GM19455 (cell line): ENCODE measurements at regions not wholly inside any gene's neighbourhood (a gene's known extent, or its start where the extent isn't known, plus 50 kb on each side); places are given as distances from the start of the nearest gene placed in this dataset.
"Not testable (repeated sequence)": the region's sequence is repeated elsewhere in the genome, so short reads cannot be mapped to it uniquely, and the experiment has no call there.

ENCODE experiments used
- ATAC-seq: cut with Tn5 transposase; IDR thresholded peaks from one replicate; pipeline ENCODE4 v1.9.1; 2021; ENCODE audit not compliant: unreplicated experiment

DNA sequence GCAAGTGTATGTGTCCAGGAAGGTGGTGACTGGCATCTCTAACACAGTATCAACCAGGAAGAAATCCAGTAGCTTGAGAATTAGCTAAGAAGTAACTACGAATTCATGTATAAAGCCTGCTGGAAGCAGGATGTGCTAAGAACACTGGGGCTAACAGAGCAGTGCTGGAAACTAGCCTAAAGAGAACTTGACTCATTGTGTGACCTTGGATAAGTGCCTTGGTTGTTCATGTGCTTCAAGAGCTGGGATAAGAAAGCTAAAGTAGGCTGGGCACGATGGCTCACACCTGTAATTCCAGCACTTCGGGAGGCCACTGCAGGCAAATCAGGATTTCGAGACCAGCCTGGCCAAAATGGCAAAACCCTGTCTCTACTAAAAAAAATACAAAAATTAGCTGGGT lies 186.9 kb downstream of the RRAGC start:
- ATAC-seq = no peak

DNA sequence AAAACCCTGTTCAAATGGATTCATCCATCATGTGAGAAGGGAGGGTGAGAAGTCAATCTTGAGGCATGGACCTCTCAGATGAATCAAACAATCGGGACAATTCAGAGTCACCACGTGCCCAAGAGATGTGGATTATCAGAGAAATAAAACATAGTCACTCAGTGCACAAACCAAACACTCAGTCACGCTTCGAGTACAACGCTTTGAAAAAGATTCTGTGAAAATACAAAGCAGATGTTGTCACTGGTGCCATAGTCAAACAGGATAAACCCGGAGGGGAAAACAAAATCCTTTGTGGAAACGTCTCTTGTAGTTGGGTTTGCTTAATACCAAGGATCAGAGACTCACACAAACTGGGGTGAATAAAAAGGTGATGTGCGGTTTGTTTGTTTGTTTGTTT lies 188.4 kb downstream of the RRAGC start:
- ATAC-seq = no peak

DNA sequence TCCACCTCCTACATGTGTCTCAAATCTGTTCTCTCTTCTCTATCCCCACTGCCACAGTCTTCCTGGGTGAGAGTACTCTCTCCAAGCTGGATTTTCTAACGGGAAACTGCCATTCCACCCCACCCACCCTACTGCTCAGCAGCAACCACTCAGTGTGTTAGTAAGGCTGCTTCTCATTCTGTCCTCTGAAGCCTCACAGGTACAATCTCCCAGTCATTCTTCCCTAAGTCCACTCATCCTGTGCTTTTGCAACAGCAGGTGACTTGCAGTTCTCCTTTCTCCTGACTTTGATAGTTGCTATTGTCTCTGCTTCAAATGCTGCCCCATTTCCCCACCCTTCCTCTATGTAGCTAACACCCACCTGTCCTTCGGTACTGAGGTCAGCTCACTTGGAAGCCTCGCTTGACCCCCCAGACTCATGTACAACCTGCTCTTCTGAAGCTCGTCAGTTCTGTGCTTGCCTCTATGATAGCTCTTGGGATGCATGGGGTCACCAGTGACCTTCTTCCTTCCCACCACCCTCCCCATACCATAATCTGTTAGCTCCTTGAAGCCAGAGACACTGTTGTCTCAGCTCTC lies 188.9 kb downstream of the RRAGC start:
- ATAC-seq = no peak

DNA sequence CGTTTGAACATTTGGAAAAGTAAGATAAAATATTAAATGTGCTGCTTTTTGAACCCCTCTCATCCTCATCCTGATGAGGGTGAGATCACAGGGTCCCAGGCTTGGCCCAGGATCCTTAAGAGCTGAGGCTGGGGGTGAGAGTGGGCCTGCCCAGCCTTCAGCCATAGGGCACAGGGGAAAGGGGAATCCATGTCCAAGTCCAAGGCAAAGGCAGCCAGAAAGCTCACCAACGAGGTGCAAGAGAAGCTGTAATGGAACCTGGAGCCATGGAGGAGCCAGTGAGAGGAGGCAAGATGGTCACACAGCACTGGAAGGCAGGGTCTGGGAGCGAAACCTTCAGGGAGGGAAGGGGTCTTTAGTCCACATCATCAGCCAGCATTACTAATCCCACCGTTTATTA lies 191.9 kb downstream of the RRAGC start:
- no peak for ATAC-seq

DNA sequence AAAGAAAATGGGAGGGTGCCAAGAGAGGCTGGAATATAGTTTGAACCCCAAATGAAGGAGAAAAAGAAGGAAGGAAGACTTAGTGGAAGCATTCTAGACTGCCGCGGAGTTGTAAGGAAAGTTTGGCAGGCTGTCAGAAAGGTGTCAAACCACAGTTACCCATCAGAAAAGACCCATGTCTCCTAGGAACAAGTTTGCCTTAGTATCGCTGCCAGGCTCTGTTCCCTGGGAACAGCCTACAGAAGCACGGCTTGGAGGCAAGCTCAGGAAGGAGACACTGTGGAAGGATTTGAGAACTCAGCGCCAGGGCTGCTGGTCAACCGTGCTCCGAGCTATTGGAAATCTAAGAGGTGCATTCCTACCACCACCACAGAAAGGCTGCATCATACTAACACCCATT lies 197.4 kb downstream of the RRAGC start:
- no peak for ATAC-seq

DNA sequence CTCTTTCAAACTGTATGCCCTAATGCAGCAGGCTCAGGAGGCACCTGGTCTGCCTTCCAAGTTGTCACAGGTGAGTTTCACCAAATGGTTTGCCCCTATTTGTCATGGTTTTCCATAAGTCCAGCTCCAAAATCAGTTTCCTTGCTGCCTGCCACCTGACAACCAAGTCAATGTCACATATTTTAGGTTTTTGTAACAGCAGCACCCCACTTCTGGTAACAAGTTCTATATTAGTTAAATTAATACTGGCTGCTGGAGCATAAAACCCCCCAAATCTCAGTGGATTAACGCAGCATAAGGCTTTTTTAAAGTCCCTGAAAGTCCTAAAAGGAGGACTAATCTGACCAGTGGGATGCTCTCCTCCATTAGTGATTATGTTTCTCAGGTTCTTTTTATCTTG lies 200.7 kb downstream of the RRAGC start:
- no peak for ATAC-seq

DNA sequence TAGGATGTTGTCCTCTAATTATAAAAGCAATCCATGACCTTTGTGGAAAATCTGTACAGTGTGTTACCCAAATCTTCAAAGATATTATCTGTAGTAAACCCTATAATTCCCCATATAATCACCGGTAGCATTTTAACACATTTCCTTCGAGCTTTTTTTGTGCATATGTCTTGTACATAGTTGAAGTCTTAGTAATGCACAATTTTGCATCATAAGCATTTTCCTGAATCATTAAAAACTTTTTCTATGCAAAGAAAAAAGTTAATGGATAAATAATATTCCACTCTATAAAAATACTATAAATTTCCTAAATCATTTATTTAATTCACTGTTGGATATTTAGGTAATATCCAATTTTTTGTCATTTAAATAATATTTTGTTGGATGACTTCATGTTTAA lies 201.7 kb downstream of the RRAGC start:
- ATAC-seq = no peak

DNA sequence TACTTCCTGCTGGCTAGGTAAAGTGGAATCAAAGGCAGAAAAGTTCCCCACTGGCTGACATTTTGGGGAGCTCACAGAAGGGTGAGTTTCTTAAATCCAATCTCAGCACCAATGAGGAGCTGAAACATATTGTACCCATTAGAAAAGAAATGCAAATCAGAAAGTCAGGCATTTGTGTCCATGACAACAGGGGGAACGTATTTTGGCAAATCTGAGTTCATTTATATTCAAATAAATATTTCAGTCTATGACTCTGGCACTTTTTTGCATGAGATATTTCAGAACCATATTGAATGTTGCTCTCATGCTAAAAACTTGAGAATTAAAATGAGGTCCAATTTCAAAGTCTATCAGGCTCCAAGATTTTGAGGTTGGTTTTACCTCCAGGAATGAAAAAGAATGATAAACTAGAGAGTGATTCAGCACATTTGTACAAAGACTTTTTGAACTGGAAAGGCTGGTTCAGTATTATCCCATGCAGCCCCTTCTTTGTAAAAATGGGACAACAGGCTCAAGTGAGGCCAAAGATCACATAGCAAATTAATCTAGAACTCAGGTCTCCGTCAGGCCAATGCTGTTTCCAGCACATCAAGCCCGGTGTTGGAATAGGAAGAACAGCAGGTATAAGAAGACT lies 202.2 kb downstream of the RRAGC start:
- ATAC-seq = no peak

DNA sequence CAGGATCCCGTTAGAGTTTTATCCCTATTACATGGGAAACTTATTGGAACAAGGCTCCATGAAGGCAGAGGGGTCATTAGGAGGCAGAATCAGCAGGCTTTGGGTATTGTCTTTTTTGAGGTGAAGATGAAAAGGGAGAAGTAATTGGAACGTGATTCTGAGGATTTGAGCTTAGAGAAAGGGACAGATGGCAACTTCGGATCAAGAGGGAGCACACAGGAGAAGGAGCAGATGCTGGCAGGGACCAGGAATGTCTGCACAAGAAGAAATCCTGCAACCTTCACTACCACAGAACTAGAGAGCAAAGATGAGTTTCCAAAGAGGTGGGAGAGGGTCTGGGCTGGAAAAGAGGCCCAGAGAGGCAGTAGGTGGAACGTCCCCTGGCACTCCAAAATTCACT lies 202.8 kb downstream of the RRAGC start:
- ATAC-seq = no peak

DNA sequence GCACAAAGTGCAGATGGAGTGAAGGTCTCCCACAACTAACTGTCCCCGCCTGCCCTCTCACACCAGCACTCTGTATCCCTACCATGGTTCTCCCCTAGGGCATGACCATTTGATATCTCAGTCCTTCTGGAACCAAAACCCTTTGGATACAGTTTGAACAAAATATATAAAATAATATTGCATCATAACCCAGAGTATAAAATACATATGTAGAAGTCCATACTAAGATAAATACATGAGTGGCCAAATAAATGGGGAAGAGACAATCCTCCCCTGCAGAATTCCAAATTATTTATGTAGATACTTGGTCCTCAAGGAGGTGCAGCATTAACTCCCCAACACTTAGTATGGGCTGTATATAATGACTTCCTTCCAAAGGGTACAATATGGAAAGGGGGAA lies 207.4 kb downstream of the RRAGC start:
- no peak for ATAC-seq

DNA sequence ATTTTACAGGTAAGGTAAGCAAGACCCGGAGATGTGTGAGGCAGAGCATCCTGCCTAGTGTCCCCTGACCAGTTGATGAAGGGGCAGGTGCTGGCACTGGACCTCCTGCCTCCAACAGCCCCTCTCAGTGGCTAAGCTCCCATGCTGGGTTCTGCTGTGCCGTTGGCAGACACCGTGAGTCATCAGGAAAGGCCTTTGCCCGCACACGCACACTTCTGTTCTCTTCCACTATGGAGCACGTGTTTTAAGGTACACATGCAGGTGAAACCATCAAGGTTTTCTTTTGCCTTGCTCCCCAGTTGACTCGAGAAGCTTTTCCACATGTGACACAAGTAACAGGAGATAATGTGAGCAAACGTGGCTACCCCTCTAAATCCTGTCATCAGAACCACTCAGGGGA lies 207.9 kb downstream of the RRAGC start:
- no peak for ATAC-seq

DNA sequence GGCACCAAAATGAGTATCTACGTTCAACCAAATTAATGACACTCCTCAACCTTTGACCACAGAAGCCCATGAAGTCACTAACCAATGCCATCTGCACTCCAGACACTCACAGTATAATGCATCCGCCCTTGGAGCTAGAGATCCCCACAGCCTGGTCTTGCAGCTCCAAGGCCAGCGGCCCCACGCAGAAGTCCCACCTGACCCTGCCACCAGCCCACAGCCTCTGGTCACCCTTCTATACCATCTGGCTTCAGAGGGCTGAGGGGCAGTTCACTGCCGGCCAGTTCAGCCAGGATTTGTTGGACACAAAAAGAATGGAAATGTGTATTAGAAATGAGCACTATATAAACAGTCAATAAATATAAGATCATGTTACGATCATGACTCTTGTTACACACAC lies 211.2 kb downstream of the RRAGC start:
- ATAC-seq = no peak

DNA sequence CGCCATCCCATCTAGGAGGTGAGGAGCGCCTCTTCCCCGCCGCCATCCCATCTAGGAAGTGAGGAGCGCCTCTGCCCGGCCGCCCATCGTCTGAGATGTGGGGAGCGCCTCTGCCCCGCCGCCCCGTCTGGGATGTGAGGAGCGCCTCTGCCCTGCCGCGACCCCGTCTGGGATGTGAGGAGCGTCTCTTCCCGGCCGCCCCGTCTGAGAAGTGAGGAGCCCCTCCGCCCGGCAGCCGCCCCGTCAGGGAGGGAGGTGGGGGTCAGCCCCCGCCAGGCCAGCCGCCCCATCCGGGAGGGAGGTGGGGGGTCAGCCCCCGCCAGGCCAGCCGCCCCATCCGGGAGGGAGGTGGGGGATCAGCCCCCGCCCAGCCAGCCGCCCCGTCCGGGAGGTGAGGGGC lies 212.2 kb downstream of the RRAGC start:
- ATAC-seq = not testable (repeated sequence)

DNA sequence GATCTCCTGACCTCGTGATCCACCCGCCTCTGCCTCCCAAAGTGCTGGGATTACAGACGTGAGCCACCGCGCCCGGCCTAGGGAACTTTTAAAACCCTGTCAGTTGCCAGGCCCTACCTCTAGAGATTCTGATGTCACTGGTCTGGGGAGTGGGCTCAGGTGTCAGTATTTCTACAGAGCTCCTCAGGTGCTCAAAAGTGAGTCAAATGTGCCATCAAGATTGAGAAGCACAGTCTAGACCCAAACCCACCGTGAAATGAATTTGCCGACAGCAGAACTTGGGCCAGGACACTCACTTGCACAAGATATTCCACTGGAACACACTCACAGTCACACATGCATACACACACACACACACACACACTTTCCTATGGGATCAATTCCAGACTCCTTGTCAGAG lies 215.5 kb downstream of the RRAGC start:
- ATAC-seq = no peak

DNA sequence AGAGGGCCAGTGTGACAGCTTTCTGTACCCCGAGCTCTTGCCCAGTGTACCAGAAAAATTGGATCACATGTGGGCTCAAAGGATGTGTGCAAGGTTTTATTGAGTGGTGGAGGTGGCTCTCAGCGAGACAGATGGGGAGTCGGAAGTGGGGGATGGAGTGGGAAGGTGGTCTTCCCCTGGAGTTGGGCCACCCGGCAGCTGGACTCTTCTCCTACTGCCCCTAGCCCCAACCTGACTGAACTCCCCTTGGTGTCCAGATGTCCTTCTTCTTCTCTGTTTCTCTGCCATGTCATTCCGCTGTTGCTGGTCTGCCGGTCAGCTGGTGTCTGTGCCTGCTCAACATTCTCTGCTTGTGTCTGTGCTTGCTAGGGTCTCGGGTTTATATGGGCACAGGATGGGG lies 217.9 kb downstream of the RRAGC start:
- ATAC-seq = no peak

DNA sequence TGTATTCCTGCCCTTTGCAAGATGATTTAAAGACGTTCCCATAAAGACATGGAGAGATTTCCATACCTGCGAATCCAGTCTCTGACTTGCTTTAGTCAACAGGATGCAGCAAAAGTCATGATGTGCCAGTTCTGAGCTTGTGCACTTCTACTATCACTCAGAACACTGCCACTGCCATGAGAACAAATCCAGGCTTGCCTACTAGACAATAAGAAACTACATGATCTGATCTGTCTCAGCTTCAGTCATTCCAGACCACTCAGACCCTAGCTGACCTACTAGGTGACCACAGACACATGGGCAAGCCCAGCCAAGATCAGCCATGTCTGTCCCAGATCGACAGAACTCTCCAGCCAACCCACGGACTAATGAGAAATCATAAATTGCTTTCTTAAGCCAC lies 219.2 kb downstream of the RRAGC start:
- no peak for ATAC-seq

DNA sequence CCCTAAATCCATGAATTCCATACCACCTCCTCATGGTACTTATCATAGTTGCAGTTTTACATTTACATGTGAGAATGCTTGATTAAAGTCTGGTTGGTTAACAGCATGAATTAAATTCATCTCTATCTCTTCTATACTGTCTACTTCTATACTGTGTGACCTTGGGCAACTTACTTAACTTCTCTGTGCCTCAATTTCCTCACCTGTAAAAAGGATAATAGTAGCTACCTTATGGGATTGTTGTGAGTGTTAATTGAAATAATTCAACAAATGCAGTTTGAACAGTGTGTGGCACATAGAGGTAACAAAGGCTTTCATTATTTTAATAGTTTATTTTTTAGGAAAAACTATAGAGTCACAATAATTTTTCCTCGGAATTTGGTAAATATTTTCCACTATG lies 231.3 kb downstream of the RRAGC start:
- no peak for ATAC-seq

DNA sequence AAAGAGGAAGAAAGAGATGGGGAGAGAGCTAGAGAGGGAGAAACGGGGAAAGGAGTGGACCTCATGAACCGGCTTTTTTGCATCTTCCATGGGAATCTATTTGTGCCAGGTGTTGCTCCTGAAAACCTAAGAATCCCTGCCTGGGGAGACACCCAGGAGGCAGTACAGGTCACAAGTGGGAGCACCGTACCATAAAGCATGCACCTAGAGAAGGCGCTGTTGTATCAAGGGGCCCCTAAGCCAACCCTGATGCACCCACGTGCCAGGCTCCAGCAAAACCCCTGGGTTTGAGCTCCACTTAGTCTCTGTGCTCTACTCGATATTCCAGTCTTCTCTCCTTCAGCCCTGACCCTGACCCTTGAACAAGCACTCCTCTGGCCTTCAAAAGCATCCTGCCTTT lies 233.6 kb downstream of the RRAGC start:
- ATAC-seq = no peak

DNA sequence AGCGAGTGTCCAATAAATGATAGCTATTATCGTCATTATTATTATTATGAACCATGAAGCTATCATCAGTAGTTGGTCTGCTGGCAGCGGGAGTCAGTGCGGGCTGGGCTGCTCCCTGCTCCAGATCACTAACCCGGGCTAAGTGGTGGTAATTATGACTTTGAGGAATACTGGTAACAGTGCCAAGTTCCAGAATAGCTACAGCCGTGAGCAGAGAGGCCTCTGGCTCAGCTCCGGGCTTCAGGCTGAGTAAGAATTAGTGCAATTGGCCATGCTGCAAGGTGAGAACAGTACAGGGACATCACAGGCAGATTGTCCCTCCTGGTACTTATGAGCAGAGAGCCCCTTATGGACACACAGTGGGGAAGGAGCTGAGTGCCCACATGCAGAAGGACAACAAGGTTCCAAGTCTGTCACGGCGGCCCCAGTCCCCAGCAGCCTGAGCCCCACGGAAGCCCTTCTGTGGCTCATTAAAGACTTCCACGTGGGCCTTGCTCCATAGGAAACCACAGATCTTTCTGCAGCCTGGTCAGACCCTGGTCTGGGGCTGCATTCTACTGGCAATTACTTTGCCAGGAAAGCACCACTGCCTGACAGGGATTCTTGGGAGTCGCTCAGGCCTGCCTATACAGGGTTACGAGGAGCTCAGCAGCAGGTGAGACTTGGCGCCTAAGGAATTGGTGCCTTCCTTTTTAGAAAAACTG lies 235.1 kb downstream of the RRAGC start:
- ATAC-seq = no peak

DNA sequence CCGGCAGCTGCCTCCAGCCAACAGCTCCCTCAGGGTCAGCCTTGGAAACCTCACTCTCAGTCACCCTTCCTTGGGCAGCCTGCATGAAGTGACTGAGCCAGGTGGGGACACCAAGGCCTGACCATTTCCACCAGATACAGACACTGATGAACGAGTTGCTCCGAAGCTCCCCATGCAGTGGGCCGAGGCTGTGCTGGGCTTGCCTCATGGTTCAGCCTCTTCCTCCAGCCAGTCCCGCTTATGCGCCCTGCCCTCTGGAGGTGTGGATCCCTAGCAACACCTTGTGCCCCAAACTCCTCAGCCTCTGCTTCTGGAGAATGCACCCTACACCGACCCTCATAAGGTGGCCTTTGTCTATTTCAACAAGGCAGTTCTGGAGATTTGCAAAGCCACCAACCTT lies 236.0 kb downstream of the RRAGC start:
- no peak for ATAC-seq

DNA sequence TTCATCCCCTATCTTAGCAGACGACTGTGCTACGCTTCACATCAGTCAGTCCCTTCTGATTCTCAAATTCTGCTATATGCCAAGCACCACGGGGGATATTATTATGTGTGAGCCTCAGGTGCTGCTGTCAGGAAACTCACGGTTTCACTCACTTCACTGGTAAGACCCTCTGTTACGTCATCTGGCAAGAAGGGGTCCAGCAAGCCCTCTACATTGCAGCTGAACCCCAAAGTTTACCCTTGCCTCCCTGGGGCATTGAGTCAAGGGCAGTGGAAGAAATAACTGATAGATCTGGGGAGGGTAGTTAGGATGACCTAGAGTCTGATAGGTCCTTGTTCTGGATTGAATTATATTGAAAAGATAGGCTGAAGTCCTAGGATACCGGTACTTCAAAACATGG lies 237.4 kb downstream of the RRAGC start:
- no peak for ATAC-seq

DNA sequence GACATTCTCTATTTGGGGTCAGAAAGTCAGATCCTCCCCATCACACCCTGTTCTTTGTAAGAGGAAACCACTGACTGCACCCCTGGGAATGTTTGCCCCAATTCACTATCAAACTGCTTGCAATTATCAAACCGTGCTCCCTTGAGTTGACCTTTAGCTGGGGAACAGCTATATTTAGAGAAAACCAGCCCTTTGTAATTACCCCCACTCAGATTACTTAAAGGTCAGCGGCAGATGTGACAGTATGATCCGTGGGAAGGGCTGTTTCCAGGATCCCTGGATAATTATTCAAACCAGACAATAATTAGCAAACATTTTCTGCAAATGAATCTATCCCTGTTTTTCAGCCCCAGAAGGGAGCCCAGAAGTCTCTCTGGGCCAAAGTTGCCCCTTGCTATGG lies 242.7 kb downstream of the RRAGC start:
- no peak for ATAC-seq

DNA sequence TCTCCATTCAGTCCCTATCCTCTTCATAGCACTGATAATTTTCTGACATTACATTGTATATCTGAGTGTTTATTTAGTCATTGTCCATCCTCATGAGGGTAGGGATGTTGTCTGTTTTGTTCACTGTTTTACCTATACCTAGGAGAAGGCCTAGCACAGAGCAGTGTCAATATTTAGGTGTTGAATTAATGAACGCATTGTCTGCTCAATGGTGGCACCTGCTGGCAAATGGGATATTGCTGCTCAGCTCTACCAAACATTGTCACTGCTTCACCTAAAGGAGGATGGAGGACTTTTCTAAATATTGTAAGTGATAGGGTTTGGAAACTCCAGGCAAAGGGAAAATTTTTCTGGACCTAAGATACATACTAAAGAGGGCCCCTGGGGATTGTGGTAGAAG lies 243.9 kb downstream of the RRAGC start:
- no peak for ATAC-seq
